ENCODE measurements at regions not wholly inside any gene's neighbourhood (a gene's known extent, or its start where the extent isn't known, plus 50 kb on each side); places are given as distances from the start of the nearest gene placed in this dataset.

GRCh38 chr10:44056206-44056605 lies 328.7 kb downstream of the CXCL12 start:
- no peak for DNase-seq (ENCODE audit: low read depth)

- no peak for DNase-seq (ENCODE audit: low read depth)
Observed at GRCh38 chr10:44054046-44054445, 330.9 kb downstream of the CXCL12 start.

GRCh38 chr10:44053391-44053790 lies 331.5 kb downstream of the CXCL12 start:
- DNase-seq (ENCODE audit: low read depth), result no peak

DNA sequence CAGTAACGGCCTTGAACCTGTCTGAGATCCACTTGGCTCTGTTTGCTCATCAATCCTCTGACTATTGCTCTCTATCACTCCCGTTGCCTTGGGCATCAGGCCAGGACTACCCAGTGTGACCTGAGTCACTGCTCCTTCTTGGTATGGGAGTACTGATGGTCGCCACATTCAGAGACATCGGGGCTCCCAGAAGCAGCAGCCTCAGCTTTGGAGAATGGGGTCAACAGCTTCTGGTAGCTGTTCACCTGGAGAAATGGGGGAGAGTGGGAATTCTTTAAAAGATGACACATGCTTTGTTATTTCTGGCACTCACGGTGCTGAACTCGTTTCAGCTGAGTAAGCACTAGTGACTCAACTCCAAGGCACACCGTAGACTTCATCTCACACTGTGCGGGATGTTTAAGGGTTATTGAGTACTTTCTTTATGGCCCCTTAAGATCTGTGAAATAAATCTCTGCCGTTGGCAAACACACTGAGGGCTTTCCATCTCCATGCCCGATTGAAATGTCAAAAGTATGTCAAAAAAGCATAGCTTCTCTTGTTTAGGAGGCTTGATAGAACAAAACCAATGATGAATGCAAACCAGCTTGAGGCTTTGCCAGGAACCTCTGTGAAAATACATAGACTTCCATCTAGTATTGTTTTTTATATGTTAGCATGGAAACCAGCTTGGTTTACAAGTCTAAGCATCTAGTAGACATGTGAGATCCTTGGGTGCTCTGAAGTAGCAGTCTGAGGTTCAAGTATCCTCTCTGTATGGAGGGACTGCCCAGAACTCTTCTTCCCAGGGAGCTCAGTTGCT lies 333.1 kb downstream of the CXCL12 start:
- peak; percentile 34 for DNase-seq (ENCODE audit: low read depth)

- DNase-seq (ENCODE audit: low read depth), result no peak
Observed at GRCh38 chr10:44051091-44051490, 333.8 kb downstream of the CXCL12 start.

GRCh38 chr10:44049301-44050015 lies 335.4 kb downstream of the CXCL12 start:
- DNase-seq (ENCODE audit: low read depth), result no peak

- DNase-seq (ENCODE audit: low read depth), result no peak
Observed at GRCh38 chr10:44047361-44047760, 337.5 kb downstream of the CXCL12 start.

DNA sequence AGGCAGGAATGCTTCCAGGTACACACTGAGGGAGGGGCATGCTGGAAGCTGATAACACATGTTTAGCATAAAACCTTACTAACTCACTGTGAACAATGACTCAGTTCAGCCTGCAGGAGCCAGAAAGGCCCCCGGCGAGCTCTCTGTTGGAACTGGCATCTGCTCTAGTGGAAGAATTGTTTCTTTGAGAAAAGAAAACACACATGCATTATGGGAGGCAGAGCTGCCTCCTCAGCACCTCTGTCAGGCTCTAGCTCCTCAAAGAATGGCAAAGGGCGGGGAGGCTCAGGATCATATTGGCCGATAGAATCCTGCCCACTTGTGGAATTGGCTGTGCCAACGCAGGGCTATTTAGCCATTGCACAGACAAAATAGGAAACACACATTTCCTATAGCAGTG lies 338.3 kb downstream of the CXCL12 start:
- no peak for DNase-seq (ENCODE audit: low read depth)

GRCh38 chr10:44045020-44045419 lies 339.9 kb downstream of the CXCL12 start:
- DNase-seq (ENCODE audit: low read depth), result no peak

GRCh38 chr10:44044549-44044948 lies 340.3 kb downstream of the CXCL12 start:
- DNase-seq (ENCODE audit: low read depth), result no peak

DNA sequence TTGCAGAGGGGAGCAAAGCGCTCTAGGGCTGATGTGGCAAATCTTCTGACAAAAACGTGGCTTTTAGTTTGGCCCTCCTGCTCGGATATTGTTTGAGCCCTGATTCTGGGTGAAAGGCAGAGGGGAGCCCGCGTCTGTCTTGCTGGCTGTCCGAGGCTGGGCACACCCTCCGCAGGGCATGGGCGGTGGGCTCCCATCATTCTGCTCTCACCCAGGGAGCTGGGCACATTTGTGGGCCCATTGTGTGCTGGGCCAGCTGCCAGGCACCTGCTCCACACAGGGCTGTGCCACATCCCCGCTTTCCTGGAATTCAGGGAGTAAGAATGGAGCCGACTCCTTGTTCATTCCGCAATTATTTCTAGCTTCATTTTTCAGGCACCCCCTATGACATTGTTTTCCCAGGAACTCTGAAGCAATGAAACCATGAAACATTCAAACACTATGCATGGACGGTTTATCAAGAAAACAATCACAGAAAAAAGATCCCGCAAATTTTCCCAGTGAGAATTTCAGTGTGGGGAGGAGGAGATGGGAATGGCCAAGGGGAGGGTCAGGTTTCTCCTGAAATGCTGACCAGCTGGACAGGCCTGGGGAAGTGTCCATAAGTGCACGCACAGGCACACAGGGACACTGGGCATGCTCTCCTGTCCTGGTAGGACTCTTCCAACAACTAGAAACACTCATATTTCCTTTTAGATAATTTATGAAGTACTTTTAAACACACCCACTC lies 341.1 kb downstream of the CXCL12 start:
- no peak for DNase-seq (ENCODE audit: low read depth)

DNA sequence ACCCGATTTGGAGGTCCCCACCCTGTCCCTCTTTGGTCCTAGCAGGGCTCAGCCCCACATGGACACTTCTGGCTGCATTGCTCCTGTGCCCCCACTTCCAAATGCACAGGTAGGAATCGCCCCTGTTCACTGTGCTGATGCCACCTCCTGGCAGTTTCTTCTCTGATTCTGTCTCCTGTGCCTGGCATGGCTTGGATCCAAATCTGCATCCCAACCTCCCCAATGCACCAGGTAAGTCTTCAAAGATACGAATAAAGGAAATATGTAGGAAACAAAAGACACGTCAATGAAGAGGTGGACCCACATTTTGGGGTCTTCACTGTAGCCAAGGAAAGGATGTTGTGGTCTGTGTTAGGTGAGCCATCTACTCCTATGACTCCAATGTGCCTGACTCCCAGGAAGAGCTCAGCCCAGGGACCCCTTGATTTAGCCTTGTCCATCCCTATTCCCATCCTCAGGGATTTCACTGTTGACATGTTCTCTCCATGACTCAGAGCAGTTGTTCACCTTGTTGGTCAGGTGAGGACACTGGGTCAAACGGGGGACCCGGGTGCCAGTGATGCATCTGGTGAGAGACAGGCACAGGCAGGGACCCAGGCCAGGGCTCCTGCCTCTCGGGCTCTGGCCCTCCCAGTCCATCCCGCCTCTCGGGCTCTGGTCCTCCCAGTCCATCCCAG lies 341.8 kb downstream of the CXCL12 start:
- DNase-seq (ENCODE audit: low read depth), result no peak

GRCh38 chr10:44042075-44042770 lies 342.7 kb downstream of the CXCL12 start:
- no peak for DNase-seq (ENCODE audit: low read depth)

DNA sequence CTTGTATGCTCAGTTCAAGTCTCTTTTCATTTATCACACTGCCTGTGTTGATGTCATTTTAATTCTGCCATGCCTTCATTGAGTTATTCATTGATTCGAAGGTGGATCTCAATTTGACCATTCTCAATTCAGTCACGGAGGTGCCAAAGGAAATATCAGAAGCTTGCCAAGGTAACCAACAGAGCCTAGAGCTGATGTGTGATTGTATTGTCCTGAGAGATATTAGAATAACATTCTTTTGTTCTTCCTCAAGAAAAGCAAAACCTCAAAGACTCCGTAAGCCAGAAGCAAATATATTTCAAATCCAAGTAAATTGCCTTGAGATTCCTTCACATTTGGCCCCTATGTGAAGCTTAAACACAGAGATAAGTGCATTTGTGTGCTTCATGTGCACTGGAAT lies 345.3 kb downstream of the CXCL12 start:
- no peak for DNase-seq (ENCODE audit: low read depth)

GRCh38 chr10:44036425-44036824 lies 348.5 kb downstream of the CXCL12 start:
- DNase-seq (ENCODE audit: low read depth), result no peak

GRCh38 chr10:44035474-44036197 lies 349.3 kb downstream of the CXCL12 start:
- no peak for DNase-seq (ENCODE audit: low read depth)

DNA sequence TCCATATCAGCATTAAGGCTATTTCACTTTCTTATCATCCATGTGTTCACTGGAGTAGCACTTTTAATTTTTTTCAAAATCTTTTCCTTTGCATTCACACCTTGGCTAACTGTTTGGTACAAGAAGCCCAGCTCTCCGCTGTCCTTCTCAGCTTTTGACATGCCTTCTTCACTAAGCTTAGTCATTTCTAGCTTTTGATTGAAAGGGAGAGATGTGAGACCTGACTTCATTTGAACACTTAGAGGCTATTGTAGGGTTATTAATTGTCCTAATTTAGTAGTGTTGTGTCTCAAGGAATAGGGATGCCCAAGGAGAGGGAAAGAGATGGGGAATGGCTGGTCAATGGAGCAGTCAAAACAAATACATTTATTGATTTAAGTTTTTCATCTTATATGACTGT lies 350.0 kb downstream of the CXCL12 start:
- no peak for DNase-seq (ENCODE audit: low read depth)

DNA sequence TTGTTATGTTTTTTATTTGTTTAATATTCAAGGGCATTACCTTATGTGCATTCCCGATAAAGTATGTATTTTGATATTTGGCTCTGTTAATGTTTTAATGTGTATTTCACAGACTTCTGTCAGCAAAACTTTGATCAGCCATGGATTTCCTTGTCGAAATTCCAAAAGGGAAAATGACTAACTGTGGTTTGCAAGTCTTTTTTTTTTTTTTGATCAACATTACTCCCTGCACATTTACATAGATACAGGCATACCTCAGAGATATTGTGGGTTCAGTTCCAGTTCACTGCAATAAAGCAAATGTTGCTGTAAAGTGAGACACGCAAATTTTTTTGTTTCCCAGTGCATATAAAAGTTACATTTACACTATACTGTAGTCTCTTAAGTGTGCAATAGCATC lies 351.9 kb downstream of the CXCL12 start:
- DNase-seq (ENCODE audit: low read depth), result no peak

DNA sequence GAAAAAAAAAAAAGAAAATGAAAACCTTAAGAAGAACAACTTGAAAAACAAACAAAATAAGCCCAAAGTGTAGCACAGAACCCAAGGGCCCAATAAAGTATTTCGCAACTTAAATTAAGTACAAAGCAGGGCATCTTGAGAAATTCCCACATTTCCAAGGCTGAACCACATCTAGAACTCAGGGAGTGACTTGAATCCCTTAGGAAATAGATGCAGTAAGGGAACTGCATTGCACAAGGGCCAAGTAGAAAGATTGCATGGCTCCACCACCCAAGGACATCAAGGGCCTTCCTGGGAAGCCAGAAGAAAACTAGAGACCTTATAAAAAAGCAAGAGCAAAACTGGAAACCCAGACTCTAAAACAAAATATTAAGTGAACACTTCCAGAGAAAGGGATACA lies 352.7 kb downstream of the CXCL12 start:
- DNase-seq (ENCODE audit: low read depth), result no peak

DNA sequence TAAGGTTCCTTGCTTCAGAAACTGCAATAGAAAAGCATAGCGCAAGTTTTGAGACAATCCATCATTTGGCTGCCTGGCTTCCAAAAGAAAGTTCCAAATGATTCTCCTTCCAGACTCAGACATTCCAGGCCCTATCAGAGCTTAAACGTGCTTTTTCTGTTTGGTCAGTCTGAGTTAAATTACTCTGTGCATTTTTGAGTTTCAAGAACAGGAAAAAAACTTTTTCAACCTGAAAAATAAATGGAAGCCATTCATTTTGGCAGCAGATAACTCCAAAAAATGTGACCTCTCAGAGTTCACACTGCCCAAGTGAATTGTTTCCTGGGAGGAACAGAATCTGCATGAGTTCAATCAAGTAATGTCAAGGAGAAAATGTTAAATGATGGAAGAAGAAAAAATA lies 354.2 kb downstream of the CXCL12 start:
- DNase-seq (ENCODE audit: low read depth), result no peak

- DNase-seq (ENCODE audit: low read depth), result no peak
Observed at GRCh38 chr10:44030132-44030531, 354.8 kb downstream of the CXCL12 start.
